Thoracic aorta (tissue), 2 donors: ENCODE measurements at regions not wholly inside any gene's neighbourhood (a gene's known extent, or its start where the extent isn't known, plus 50 kb on each side); places are given as distances from the start of the nearest gene placed in this dataset.

ENCODE experiments used
- ATAC-seq: fragments of 150-250 bp; one replicate; pipeline ENCODE4 v1.8.0; 2017; ENCODE audit warnings: low read depth; ENCODE audit not compliant: insufficient number of reproducible peaks, low FRiP score
- DNase-seq: peaks from one replicate; pipeline ENCODE4 v3.0.0-alpha.2; 2020; ENCODE audit warnings: low spot score
- H3K27ac ChIP-seq, 2 donors: fragments of 200-600 bp; sonication (generic); 1 replicate in 1 of 2; 2 replicates in 1 of 2; pipeline ENCODE4 v1.5.1; 2016; ENCODE audit warnings: mild to moderate bottlenecking in 2 of 2, moderate library complexity in 2 of 2
- H3K27me3 ChIP-seq: fragments of 200-600 bp; sonication (generic); replicated peaks from 2 replicates; pipeline ENCODE4 v1.6.0; 2016; ENCODE audit warnings: mild to moderate bottlenecking; ENCODE audit not compliant: insufficient read depth
- H3K36me3 ChIP-seq: fragments of 200-600 bp; sonication (generic); one replicate; pipeline ENCODE4 v1.5.1; 2016
- H3K4me1 ChIP-seq, 2 donors: fragments of 200-600 bp; sonication (generic); 1 replicate in 1 of 2; 2 replicates in 1 of 2; pipeline versions ENCODE4 v1.5.1 to v1.6.0; 2016; ENCODE audit warnings: low read depth in 2 of 2, mild to moderate bottlenecking in 1 of 2; ENCODE audit not compliant: control insufficient read depth in 1 of 2
- H3K4me3 ChIP-seq: fragments of 200-600 bp; sonication (generic); 2 replicates; pipeline ENCODE4 v1.5.1; 2016; ENCODE audit warnings: mild to moderate bottlenecking
- H3K9me3 ChIP-seq: fragments of 200-600 bp; sonication (generic); 2 replicates; pipeline ENCODE4 v1.5.1; 2016
- CTCF ChIP-seq: fragments of 200-600 bp; sonication (generic); IDR thresholded peaks from one replicate; pipeline ENCODE4 v1.5.1; 2019; ENCODE audit warnings: antibody characterized with exemption

- no peak for DNase-seq
- no peak for TF ChIP-seq CTCF
- H3K9me3 ChIP-seq: no peaks in the 10 kb centered on the region
- no peak for ATAC-seq
- H3K27ac ChIP-seq: no peak overlapping the region
- H3K36me3 ChIP-seq: no peaks in the 10 kb centered on the region
- H3K27me3 ChIP-seq: no peaks in the 10 kb centered on the region
- no peak overlapping the region for H3K4me3 ChIP-seq
- H3K4me1 ChIP-seq: no peaks in the 10 kb centered on the region
These were observed 304.2 kb upstream of the ZC3H12C start for GRCh38 chr11:109788948-109789490.

GRCh38 chr11:109789901-109790300 is 303.3 kb upstream of the ZC3H12C start:
- ATAC-seq (no peak), DNase-seq (no peak)
- no peaks in the 10 kb centered on the region for H3K9me3 ChIP-seq
- no peaks in the 10 kb centered on the region for H3K36me3 ChIP-seq
- H3K27me3 ChIP-seq: no peaks in the 10 kb centered on the region
- no peak overlapping the region for H3K4me3 ChIP-seq
- H3K27ac ChIP-seq: no peak overlapping the region
- no peak for TF ChIP-seq CTCF
- H3K4me1 ChIP-seq: no peaks in the 10 kb centered on the region

GRCh38 chr11:109791337-109791736 is 301.9 kb upstream of the ZC3H12C start:
- no peaks in the 10 kb centered on the region for H3K9me3 ChIP-seq
- no peak for TF ChIP-seq CTCF
- H3K27ac ChIP-seq: no peak overlapping the region
- no peak for ATAC-seq
- H3K27me3 ChIP-seq: no peaks in the 10 kb centered on the region
- H3K36me3 ChIP-seq: no peaks in the 10 kb centered on the region
- no peaks in the 10 kb centered on the region for H3K4me1 ChIP-seq
- H3K4me3 ChIP-seq: no peak overlapping the region
- no peak for DNase-seq

- DNase-seq (no peak), ATAC-seq (no peak)
- Histone ChIP-seq H3K27ac (no peak overlapping the region), H3K9me3 (no peaks in the 10 kb centered on the region), H3K4me3 (no peak overlapping the region), H3K4me1 (no peaks in the 10 kb centered on the region), H3K36me3 (no peaks in the 10 kb centered on the region), H3K27me3 (no peaks in the 10 kb centered on the region)
- no peak for TF ChIP-seq CTCF
These were observed 298.7 kb upstream of the ZC3H12C start for GRCh38 chr11:109794501-109794900.

- no peak for DNase-seq
- H3K9me3 ChIP-seq: no peaks in the 10 kb centered on the region
- no peak for ATAC-seq
These were observed 298.0 kb upstream of the ZC3H12C start for GRCh38 chr11:109795234-109795633.

More at GRCh38 chr11:109795234-109795633, 298.0 kb upstream of the ZC3H12C start:
- H3K4me3 ChIP-seq: no peak overlapping the region
- H3K4me1 ChIP-seq: no peaks in the 10 kb centered on the region
- no peaks in the 10 kb centered on the region for H3K36me3 ChIP-seq
- H3K27ac ChIP-seq: no peak overlapping the region
- no peak for TF ChIP-seq CTCF
- H3K27me3 ChIP-seq: no peaks in the 10 kb centered on the region
